ENCODE measurements at regions not wholly inside any gene's neighbourhood (a gene's known extent, or its start where the extent isn't known, plus 50 kb on each side); places are given as distances from the start of the nearest gene placed in this dataset.
A peak's percentile ranks its signal among the peaks of the same experiment; 100 is the strongest.
"Not testable (repeated sequence)": the region's sequence is repeated elsewhere in the genome, so short reads cannot be mapped to it uniquely, and the experiment has no call there.

- H3K27ac ChIP-seq, result peak overlapping the region; percentile 80
Observed at GRCh38 chr2:156254637-156255067, 77.9 kb downstream of the NR4A2 start.

GRCh38 chr2:156253765-156254164 is 78.8 kb downstream of the NR4A2 start:
- H3K27ac ChIP-seq, result no peak overlapping the region
- TF ChIP-seq ZFX (IDR thresholded peaks at IDR 0.05), result no peak
- TF ChIP-seq, protein P1, sequence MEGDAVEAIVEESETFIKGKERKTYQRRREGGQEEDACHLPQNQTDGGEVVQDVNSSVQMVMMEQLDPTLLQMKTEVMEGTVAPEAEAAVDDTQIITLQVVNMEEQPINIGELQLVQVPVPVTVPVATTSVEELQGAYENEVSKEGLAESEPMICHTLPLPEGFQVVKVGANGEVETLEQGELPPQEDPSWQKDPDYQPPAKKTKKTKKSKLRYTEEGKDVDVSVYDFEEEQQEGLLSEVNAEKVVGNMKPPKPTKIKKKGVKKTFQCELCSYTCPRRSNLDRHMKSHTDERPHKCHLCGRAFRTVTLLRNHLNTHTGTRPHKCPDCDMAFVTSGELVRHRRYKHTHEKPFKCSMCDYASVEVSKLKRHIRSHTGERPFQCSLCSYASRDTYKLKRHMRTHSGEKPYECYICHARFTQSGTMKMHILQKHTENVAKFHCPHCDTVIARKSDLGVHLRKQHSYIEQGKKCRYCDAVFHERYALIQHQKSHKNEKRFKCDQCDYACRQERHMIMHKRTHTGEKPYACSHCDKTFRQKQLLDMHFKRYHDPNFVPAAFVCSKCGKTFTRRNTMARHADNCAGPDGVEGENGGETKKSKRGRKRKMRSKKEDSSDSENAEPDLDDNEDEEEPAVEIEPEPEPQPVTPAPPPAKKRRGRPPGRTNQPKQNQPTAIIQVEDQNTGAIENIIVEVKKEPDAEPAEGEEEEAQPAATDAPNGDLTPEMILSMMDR (conservative IDR thresholded peaks at IDR 0.05), result no peak

DNA sequence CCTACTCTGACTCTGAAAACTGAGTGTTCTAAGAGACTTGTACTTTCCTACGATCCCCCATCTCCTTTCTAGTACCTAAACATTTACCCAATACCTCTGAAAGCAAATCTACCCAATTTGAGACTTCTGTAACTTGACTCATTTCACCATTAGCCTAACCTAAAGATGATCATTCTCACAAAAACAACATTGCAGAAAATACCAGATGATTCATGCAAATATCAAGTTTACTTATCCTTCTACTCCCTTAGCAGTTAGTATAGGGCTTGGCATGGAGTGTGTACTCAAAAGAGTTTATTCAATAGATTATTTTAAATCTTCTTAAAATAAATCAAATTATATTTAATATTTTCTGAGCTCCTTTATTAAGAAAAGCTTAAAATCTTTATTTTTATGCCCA is 89.6 kb downstream of the NR4A2 start:
- no peak overlapping the region for H3K27ac ChIP-seq
- no peak for TF ChIP-seq ZFX (IDR thresholded peaks at IDR 0.05)
- TF ChIP-seq, protein P1 (conservative IDR thresholded peaks at IDR 0.05), result no peak

GRCh38 chr2:156237558-156237957 is 95.0 kb downstream of the NR4A2 start:
- TF ChIP-seq, protein P1 (conservative IDR thresholded peaks at IDR 0.05), result no peak
- TF ChIP-seq ZFX (IDR thresholded peaks at IDR 0.05), result no peak
- H3K27ac ChIP-seq, result no peak overlapping the region

GRCh38 chr2:156229724-156230362 is 102.7 kb downstream of the NR4A2 start:
- TF ChIP-seq, protein P1 (conservative IDR thresholded peaks at IDR 0.05), result no peak
- no peak overlapping the region for H3K27ac ChIP-seq

DNA sequence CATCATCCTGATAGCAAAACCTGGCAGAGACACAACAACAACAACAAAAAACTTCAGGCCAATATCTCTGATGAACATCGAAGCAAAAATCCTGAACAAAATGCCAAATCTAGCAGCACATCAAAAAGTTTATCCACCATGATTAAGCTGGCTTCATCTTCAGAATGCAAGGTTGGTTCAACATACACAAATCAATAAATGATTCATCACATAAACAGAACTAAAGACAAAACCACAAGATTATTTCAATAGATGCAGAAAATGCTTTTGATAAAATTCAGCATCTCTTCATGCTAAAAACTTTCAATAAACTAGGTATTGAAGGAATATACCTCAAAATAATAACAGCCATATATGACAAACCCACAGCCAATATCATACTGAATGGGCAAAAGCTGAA is 109.2 kb downstream of the NR4A2 start:
- H3K27ac ChIP-seq, result not testable (repeated sequence)

GRCh38 chr2:156221703-156222102 is 110.8 kb downstream of the NR4A2 start:
- no peak for TF ChIP-seq ZFX (IDR thresholded peaks at IDR 0.05)
- TF ChIP-seq, protein P1 (conservative IDR thresholded peaks at IDR 0.05), result no peak
- H3K27ac ChIP-seq, result no peak overlapping the region

DNA sequence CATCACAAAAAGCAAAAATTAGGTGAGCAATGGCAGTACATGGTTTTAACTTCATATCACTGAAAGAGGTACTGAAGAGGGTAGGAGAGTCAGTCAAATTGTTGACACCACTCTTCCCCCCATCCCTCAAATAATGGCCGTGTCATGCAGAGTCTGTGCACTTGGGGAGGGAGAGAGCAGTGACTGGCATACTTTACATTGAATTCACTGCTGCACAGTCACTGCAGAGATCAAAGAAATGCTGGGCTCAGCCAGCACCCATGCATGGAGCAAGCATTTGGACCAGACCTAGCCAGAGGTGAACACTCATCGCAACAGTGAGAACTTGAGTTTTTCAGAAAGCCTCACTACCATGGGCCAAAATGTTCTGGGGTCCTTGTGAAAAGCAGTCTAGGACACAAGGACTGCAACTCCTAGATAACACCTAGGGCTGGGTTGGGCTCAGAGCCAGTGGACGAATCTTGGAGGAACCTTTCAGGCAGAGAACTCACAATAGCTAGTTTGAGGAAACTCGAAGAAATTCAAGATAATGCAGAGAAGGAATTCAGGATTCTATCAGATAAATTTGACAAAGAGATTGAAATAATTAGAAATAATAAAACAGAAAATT is 112.9 kb downstream of the NR4A2 start:
- no peak for TF ChIP-seq ZFX (IDR thresholded peaks at IDR 0.05)
- TF ChIP-seq, protein P1 (conservative IDR thresholded peaks at IDR 0.05), result no peak
- H3K27ac ChIP-seq, result no peak overlapping the region

Data from C4-2B (cell line).